ENCODE measurements at regions not wholly inside any gene's neighbourhood (a gene's known extent, or its start where the extent isn't known, plus 50 kb on each side); places are given as distances from the start of the nearest gene placed in this dataset.
"Not testable (repeated sequence)": the region's sequence is repeated elsewhere in the genome, so short reads cannot be mapped to it uniquely, and the experiment has no call there.

GRCh38 chr5:131095561-131095960 is 69.5 kb downstream of the HINT1 start:
- TF ChIP-seq POLR2A, CTCF (IDR thresholded peaks at IDR 0.05): not testable (repeated sequence)

All from uterus (tissue), 2 donors.